CD14-positive monocyte (primary cell): ENCODE measurements at regions not wholly inside any gene's neighbourhood (a gene's known extent, or its start where the extent isn't known, plus 50 kb on each side); places are given as distances from the start of the nearest gene placed in this dataset.

ENCODE experiments used
- DNase-seq, 3 donors: peaks; one replicate each; pipeline ENCODE4 v3.0.0-alpha.2; 2011 to 2022
- H2AFZ ChIP-seq: 2 replicates; pipeline ENCODE4 v1.6.0; 2012; ENCODE audit warnings: mild to moderate bottlenecking, low read depth, low read length, inconsistent platforms; ENCODE audit not compliant: insufficient read depth, poor library complexity, severe bottlenecking
- H3K27ac ChIP-seq, 2 donors: 1 replicate in 1 of 2; 2 replicates in 1 of 2; pipeline ENCODE4 v1.5.1; 2012 to 2013; ENCODE audit warnings: low read length in 2 of 2, control low read depth in 1 of 2, inconsistent platforms in 1 of 2, low read depth in 1 of 2, mild to moderate bottlenecking in 1 of 2
- H3K27me3 ChIP-seq, 2 donors: one replicate each; pipeline versions ENCODE4 v1.6.0 to v1.6.1; 2011 to 2013; ENCODE audit warnings: low read length in 2 of 2; ENCODE audit not compliant: control insufficient read depth in 2 of 2, insufficient read depth in 2 of 2
- H3K36me3 ChIP-seq, 2 donors: replicated peaks in 1 of 2; 1 replicate in 1 of 2; 2 replicates in 1 of 2; pipeline versions ENCODE4 v1.5.1 to v1.6.1; 2012 to 2013; ENCODE audit warnings: low read length in 2 of 2, control low read depth in 1 of 2, inconsistent platforms in 1 of 2, mild to moderate bottlenecking in 1 of 2; ENCODE audit not compliant: insufficient read depth in 2 of 2, control insufficient read depth in 1 of 2
- H3K4me1 ChIP-seq, 2 donors: 1 replicate in 1 of 2; 2 replicates in 1 of 2; pipeline versions ENCODE4 v1.5.1 to v1.6.1; 2012 to 2013; ENCODE audit warnings: low read length in 2 of 2, control low read depth in 1 of 2, inconsistent platforms in 1 of 2, mild to moderate bottlenecking in 1 of 2, moderate library complexity in 1 of 2; ENCODE audit not compliant: insufficient read depth in 2 of 2, control insufficient read depth in 1 of 2
- H3K4me2 ChIP-seq: replicated peaks from 2 replicates; pipeline ENCODE3; 2012; ENCODE audit warnings: low read length, moderate library complexity, mild to moderate bottlenecking; ENCODE audit not compliant: poor library complexity, severe bottlenecking; ENCODE audit errors: extremely low read depth
- H3K4me3 ChIP-seq, 3 experiments: fragments of 200-600 bp in 1 of 3; sonication (generic) in 1 of 3; replicated peaks in 1 of 3; 1 replicate in 2 of 3; 2 replicates in 1 of 3; pipeline ENCODE4 v1.5.1; 2011 to 2013; ENCODE audit warnings: low read length in 3 of 3, mild to moderate bottlenecking in 3 of 3, control low read depth in 2 of 3, low read depth in 2 of 3, inconsistent platforms in 1 of 3, moderate library complexity in 1 of 3
- H3K79me2 ChIP-seq: 2 replicates; pipeline ENCODE4 v1.6.0; 2012; ENCODE audit warnings: mild to moderate bottlenecking, control low read depth, inconsistent platforms, low read length, moderate library complexity; ENCODE audit not compliant: insufficient read depth
- H3K9ac ChIP-seq: 2 replicates; pipeline ENCODE4 v1.6.0; 2017; ENCODE audit warnings: low read length, mild to moderate bottlenecking; ENCODE audit not compliant: insufficient read depth, poor library complexity, severe bottlenecking
- H3K9me3 ChIP-seq, 2 donors: replicated peaks in 1 of 2; 1 replicate in 1 of 2; 2 replicates in 1 of 2; pipeline versions ENCODE4 v1.5.1 to v1.6.1; 2012 to 2013; ENCODE audit warnings: low read length in 2 of 2, control low read depth in 1 of 2; ENCODE audit not compliant: control insufficient read depth in 1 of 2, insufficient read depth in 1 of 2
- H4K20me1 ChIP-seq: 2 replicates; pipeline ENCODE4 v1.6.0; 2012; ENCODE audit warnings: mild to moderate bottlenecking, low read length, control low read depth, moderate library complexity; ENCODE audit not compliant: insufficient read depth
- H3K27ac Mint-ChIP-seq, 7 donors: one replicate each; pipeline ENCODE4 v1.8.0; 2020; ENCODE audit warnings: mild to moderate bottlenecking in 7 of 7, mixed read lengths in 7 of 7, moderate library complexity in 6 of 7, inconsistent platforms in 2 of 7
- H3K27me3 Mint-ChIP-seq, 3 donors: one replicate each; pipeline ENCODE4 v1.8.0; 2021 to 2022; ENCODE audit warnings: low read depth in 3 of 3, mild to moderate bottlenecking in 3 of 3, mixed read lengths in 3 of 3, moderate library complexity in 3 of 3, inconsistent platforms in 1 of 3
- H3K36me3 Mint-ChIP-seq, 2 donors: one replicate each; pipeline ENCODE4 v1.8.0; 2020; ENCODE audit warnings: mixed read lengths in 2 of 2, inconsistent platforms in 1 of 2, mild to moderate bottlenecking in 1 of 2
- H3K4me1 Mint-ChIP-seq: one replicate; pipeline ENCODE4 v1.8.0; 2020; ENCODE audit warnings: mild to moderate bottlenecking, mixed read lengths
- H3K4me3 Mint-ChIP-seq, 2 donors: one replicate each; pipeline ENCODE4 v1.8.0; 2020; ENCODE audit warnings: mild to moderate bottlenecking in 2 of 2, mixed read lengths in 2 of 2, moderate library complexity in 1 of 2
- H3K9me3 Mint-ChIP-seq, 7 donors: one replicate each; pipeline ENCODE4 v1.8.0; 2020 to 2022; ENCODE audit warnings: mixed read lengths in 7 of 7, mild to moderate bottlenecking in 6 of 7, moderate library complexity in 6 of 7, inconsistent platforms in 2 of 7
- CTCF ChIP-seq: fragments of 200-600 bp; IDR thresholded peaks from one replicate; pipeline ENCODE4 v1.8.0; 2022; ENCODE audit warnings: antibody characterized with exemption, mild to moderate bottlenecking
- WGBS: methylation state at CpG from one replicate; pipeline ENCODE4 v1.1.5; 2013; ENCODE audit warnings: missing lambda C conversion rate; ENCODE audit not compliant: insufficient coverage; 5-methylcytosine and 5-hydroxymethylcytosine counted together
- intact Hi-C, 2 donors: fragments of 100-400 bp; cut with micrococcal nuclease; formaldehyde crosslinking; loops; one replicate each; pipeline versions ENCODE4 v1.15.0 to v1.15.1; 2023

- Histone ChIP-seq H3K4me3 (no peak overlapping the region), H3K9ac (no peak overlapping the region), H3K27me3 (no peaks in the 10 kb centered on the region), H3K36me3 (no peaks in the 10 kb centered on the region), H3K9me3 (peaks cover 20 to 31% of the 10 kb centered on the region in 2 donors), H3K4me2 (no peak overlapping the region), H3K4me1 (no peaks in the 10 kb centered on the region), H3K79me2 (no peaks in the 10 kb centered on the region), H3K27ac (no peak overlapping the region), H2AFZ (no peak overlapping the region), H4K20me1 (no peaks in the 10 kb centered on the region)
- intact Hi-C loops, result no loop called here
- Mint-ChIP-seq H3K27ac (no peak overlapping the region), H3K36me3 (peaks cover 0 to 1% of the 10 kb centered on the region in 2 donors), H3K9me3 (peaks cover 24 to 41% (median 37%) of the 10 kb centered on the region in 7 donors), H3K4me3 (no peak overlapping the region), H3K4me1 (no peaks in the 10 kb centered on the region), H3K27me3 (peaks cover 0 to 14% (median 7%) of the 10 kb centered on the region in 3 donors)
- WGBS, result 80% methylated on average over 1 of the region's 1 CpG
- no peak for TF ChIP-seq CTCF
- DNase-seq, result no peak
Measured at GRCh38 chr3:13179181-13179580, 106.0 kb upstream of the IQSEC1 start.

GRCh38 chr3:13178107-13178506, 104.9 kb upstream of the IQSEC1 start:
- Histone ChIP-seq H4K20me1 (no peaks in the 10 kb centered on the region), H3K27me3 (no peaks in the 10 kb centered on the region), H3K4me2 (no peak overlapping the region), H3K27ac (no peak overlapping the region), H3K9me3 (peaks cover 20 to 31% of the 10 kb centered on the region in 2 donors), H3K4me3 (no peak overlapping the region), H3K79me2 (no peaks in the 10 kb centered on the region), H3K36me3 (no peaks in the 10 kb centered on the region), H3K4me1 (no peaks in the 10 kb centered on the region), H3K9ac (no peak overlapping the region), H2AFZ (no peak overlapping the region)
- H3K36me3 Mint-ChIP-seq, result peaks cover 0 to 1% of the 10 kb centered on the region in 2 donors
- peaks cover 24 to 41% (median 37%) of the 10 kb centered on the region in 7 donors for H3K9me3 Mint-ChIP-seq
- H3K27ac Mint-ChIP-seq, result no peak overlapping the region
- no peak for DNase-seq
- H3K27me3 Mint-ChIP-seq, result peaks cover 0 to 8% (median 4%) of the 10 kb centered on the region in 3 donors
- no peaks in the 10 kb centered on the region for H3K4me1 Mint-ChIP-seq
- H3K4me3 Mint-ChIP-seq, result no peak overlapping the region
- TF ChIP-seq CTCF, result no peak
- intact Hi-C loops, result no loop called here
- WGBS, result 100% methylated on average over 3 of the region's 3 CpGs
